T47D (cell line): ENCODE measurements at regions not wholly inside any gene's neighbourhood (a gene's known extent, or its start where the extent isn't known, plus 50 kb on each side); places are given as distances from the start of the nearest gene placed in this dataset.

ENCODE experiments used
- DNase-seq, 2 experiments: peaks; one replicate each; pipeline versions ENCODE4 v3.0.0 to v3.0.0-alpha.2; 2011 to 2012; ENCODE audit warnings: low read depth in 1 of 2, low spot score in 1 of 2
- JUND ChIP-seq: IDR thresholded peaks from 2 replicates; pipeline ENCODE4 v1.6.1; 2012; ENCODE audit warnings: low read depth
- in situ Hi-C: cut with HindIII; loops from 2 replicates; pipeline ENCODE4 v1.10.0; 2016; ENCODE audit warnings: low sequenced_read_pairs, low pct_unique_long_range_greater_than_20kb

- no peak for DNase-seq
- in situ Hi-C loops: no loop called here
- TF ChIP-seq JUND: no peak
Measured at GRCh38 chr6:132868057-132868456, 53.7 kb downstream of the RPS12 start.

GRCh38 chr6:132872923-132873322 lies 58.6 kb downstream of the RPS12 start:
- in situ Hi-C loops: no loop called here
- DNase-seq: no peak
- TF ChIP-seq JUND: no peak

GRCh38 chr6:132877003-132877402 lies 62.6 kb downstream of the RPS12 start:
- peak in 1 of 2 experiments; percentile 3 for DNase-seq
- TF ChIP-seq JUND: no peak
- in situ Hi-C loops: no loop called here

GRCh38 chr6:132887204-132887603 lies 72.8 kb downstream of the RPS12 start:
- in situ Hi-C loops: no loop called here
- TF ChIP-seq JUND: no peak

GRCh38 chr6:132888701-132889100 lies 74.3 kb downstream of the RPS12 start:
- in situ Hi-C loops: no loop called here
- no peak for DNase-seq
- no peak for TF ChIP-seq JUND

More at GRCh38 chr6:132887204-132887603, 72.8 kb downstream of the RPS12 start:
- no peak for DNase-seq

- DNase-seq: no peak
- in situ Hi-C loops: no loop called here
Measured at GRCh38 chr6:132892929-132893771, 78.8 kb downstream of the RPS12 start.

GRCh38 chr6:132893772-132894490 lies 79.6 kb downstream of the RPS12 start:
- DNase-seq: peak in 1 of 2 experiments; percentile 36
- 0 out of 2 replicates have a peak, but pooled peaks have one; percentile 7 for TF ChIP-seq JUND
- in situ Hi-C loops: no loop called here

More at GRCh38 chr6:132892929-132893771, 78.8 kb downstream of the RPS12 start:
- TF ChIP-seq JUND: no peak

GRCh38 chr6:132898376-132898775 lies 84.0 kb downstream of the RPS12 start:
- DNase-seq: no peak
- TF ChIP-seq JUND: no peak
- in situ Hi-C loops: no loop called here

- in situ Hi-C loops: no loop called here
- no peak for TF ChIP-seq JUND
- DNase-seq: no peak
Measured at GRCh38 chr6:132900849-132901248, 86.5 kb downstream of the RPS12 start.

- no peak for DNase-seq
- in situ Hi-C loops: no loop called here
- TF ChIP-seq JUND: no peak
Measured at GRCh38 chr6:132902901-132903300, 88.5 kb downstream of the RPS12 start.

GRCh38 chr6:132907231-132907630 lies 92.9 kb downstream of the RPS12 start:
- no peak for DNase-seq
- in situ Hi-C loops: no loop called here

GRCh38 chr6:132907914-132908313 lies 93.5 kb downstream of the RPS12 start:
- no peak for TF ChIP-seq JUND
- in situ Hi-C loops: no loop called here
- no peak for DNase-seq

More at GRCh38 chr6:132907231-132907630, 92.9 kb downstream of the RPS12 start:
- no peak for TF ChIP-seq JUND

GRCh38 chr6:132909742-132910141 lies 95.4 kb downstream of the RPS12 start:
- in situ Hi-C loops: no loop called here

More at GRCh38 chr6:132909742-132910141, 95.4 kb downstream of the RPS12 start:
- DNase-seq: no peak
- no peak for TF ChIP-seq JUND
